GM23338 (cell line): ENCODE measurements at regions not wholly inside any gene's neighbourhood (a gene's known extent, or its start where the extent isn't known, plus 50 kb on each side); places are given as distances from the start of the nearest gene placed in this dataset.

Experiments used
- CTCF ChIP-seq, 2 experiments: fragments of 200-600 bp in 1 of 2; sonication (generic) in 1 of 2; conservative IDR thresholded peaks; 2 replicates each; pipeline versions ENCODE4 v1.5.1 to v1.6.1; 2016 to 2017; ENCODE audit warnings: antibody characterized with exemption in 2 of 2, low read depth in 2 of 2, mild to moderate bottlenecking in 2 of 2, moderate library complexity in 1 of 2
- POLR2AphosphoS5 ChIP-seq: IDR thresholded peaks from 2 replicates; pipeline ENCODE4 v1.6.1; 2016; ENCODE audit warnings: antibody characterized with exemption, low read depth

- TF ChIP-seq POLR2AphosphoS5 (no peak), CTCF (conservative IDR thresholded peaks at IDR 0.05; ENCODE audit: low read depth in 2 of 2) (no peak)
These were observed 156.6 kb upstream of the SDK2 start for GRCh38 chr17:73800893-73801292.
